Activated CD4-positive, alpha-beta T cell treated with anti-CD3 and anti-CD28 coated beads for 48 hours (primary cell): ENCODE measurements at regions not wholly inside any gene's neighbourhood (a gene's known extent, or its start where the extent isn't known, plus 50 kb on each side); places are given as distances from the start of the nearest gene placed in this dataset.
"Not testable (repeated sequence)": the region's sequence is repeated elsewhere in the genome, so short reads cannot be mapped to it uniquely, and the experiment has no call there.

Experiments
- DNase-seq: peaks from one replicate; pipeline ENCODE4 v3.0.0-alpha.2; 2020

- DNase-seq = no peak
Observed at GRCh38 chr3:193048127-193048526, 130.5 kb upstream of the MB21D2 start.

GRCh38 chr3:193049935-193050334, 132.3 kb upstream of the MB21D2 start:
- DNase-seq = no peak

- no peak for DNase-seq
Observed at GRCh38 chr3:193051314-193051713, 133.7 kb upstream of the MB21D2 start.

- no peak for DNase-seq
Observed at GRCh38 chr3:193052354-193053045, 134.8 kb upstream of the MB21D2 start.

GRCh38 chr3:193053046-193053435, 135.4 kb upstream of the MB21D2 start:
- no peak for DNase-seq

- DNase-seq = no peak
Observed at GRCh38 chr3:193055352-193055751, 137.7 kb upstream of the MB21D2 start.

GRCh38 chr3:193057616-193058015, 140.0 kb upstream of the MB21D2 start:
- no peak for DNase-seq

- no peak for DNase-seq
Observed at GRCh38 chr3:193060748-193061546, 143.3 kb upstream of the MB21D2 start.

GRCh38 chr3:193068365-193068764, 150.7 kb upstream of the MB21D2 start:
- DNase-seq = no peak

- not testable (repeated sequence) for DNase-seq
Observed at GRCh38 chr3:193069732-193070131, 152.1 kb upstream of the MB21D2 start.

GRCh38 chr3:193078996-193079753, 161.5 kb upstream of the MB21D2 start:
- DNase-seq = no peak

GRCh38 chr3:193080821-193081365, 160.1 kb upstream of the PLAAT1 start:
- no peak for DNase-seq

GRCh38 chr3:193085655-193086054, 155.4 kb upstream of the PLAAT1 start:
- DNase-seq = no peak

- DNase-seq = no peak
Observed at GRCh38 chr3:193086681-193087080, 154.3 kb upstream of the PLAAT1 start.

- no peak for DNase-seq
Observed at GRCh38 chr3:193087336-193087735, 153.7 kb upstream of the PLAAT1 start.

GRCh38 chr3:193095366-193095765, 145.7 kb upstream of the PLAAT1 start:
- DNase-seq = no peak

- DNase-seq = no peak
Observed at GRCh38 chr3:193096076-193096475, 144.9 kb upstream of the PLAAT1 start.

- no peak for DNase-seq
Observed at GRCh38 chr3:193114431-193115340, 126.3 kb upstream of the PLAAT1 start.

- DNase-seq = no peak
Observed at GRCh38 chr3:193116871-193117270, 124.2 kb upstream of the PLAAT1 start.

- no peak for DNase-seq
Observed at GRCh38 chr3:193118907-193119306, 122.1 kb upstream of the PLAAT1 start.

GRCh38 chr3:193119926-193120325, 121.1 kb upstream of the PLAAT1 start:
- DNase-seq = no peak

GRCh38 chr3:193124861-193125260, 116.2 kb upstream of the PLAAT1 start:
- no peak for DNase-seq
